GM21786 (cell line): ENCODE measurements at regions not wholly inside any gene's neighbourhood (a gene's known extent, or its start where the extent isn't known, plus 50 kb on each side); places are given as distances from the start of the nearest gene placed in this dataset.

Experiments used
- ATAC-seq: cut with Tn5 transposase; IDR thresholded peaks from one replicate; pipeline ENCODE4 v1.9.1; 2021; ENCODE audit not compliant: unreplicated experiment

DNA sequence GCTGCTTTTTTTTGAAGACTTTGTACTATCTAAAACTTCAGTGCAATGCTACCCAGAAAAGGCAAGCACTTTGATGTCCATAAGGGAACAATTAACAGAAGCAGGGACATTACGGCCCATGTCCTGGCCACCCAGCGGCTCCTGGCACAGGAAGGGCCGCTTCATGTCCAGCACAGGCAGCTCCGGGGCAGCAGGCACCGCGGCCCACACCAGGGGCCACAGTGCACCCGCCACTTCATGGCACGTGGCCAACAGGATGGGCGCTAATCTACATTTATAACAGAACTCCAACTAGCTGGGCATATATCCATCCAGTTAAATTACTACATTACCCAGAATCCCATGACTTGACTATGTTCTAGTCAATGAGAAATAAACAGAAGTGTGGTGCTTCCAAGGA, 198.2 kb upstream of the ID4 start:
- ATAC-seq = no peak

- no peak for ATAC-seq
Observed at GRCh38 chr6:19643287-19643686, 193.9 kb upstream of the ID4 start.

GRCh38 chr6:19643713-19644112, 193.5 kb upstream of the ID4 start:
- no peak for ATAC-seq

DNA sequence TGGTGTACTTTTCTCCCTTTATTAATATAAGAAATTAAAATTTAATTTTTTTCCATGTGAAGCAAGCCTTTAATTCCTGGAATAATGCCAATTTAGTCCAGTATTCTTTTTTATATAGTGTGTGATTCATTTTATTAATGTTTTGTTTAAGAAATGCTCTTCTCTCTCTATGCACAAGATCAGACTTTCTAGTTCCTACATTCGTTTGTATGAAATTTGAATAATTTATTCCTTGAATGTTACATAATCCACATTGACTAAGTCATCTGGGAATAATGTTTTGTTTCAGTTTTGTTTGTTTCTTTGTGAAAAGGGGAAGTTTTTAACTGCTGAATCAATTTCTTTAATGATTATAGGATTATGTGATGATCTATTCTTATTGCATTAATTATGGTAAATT, 181.4 kb upstream of the ID4 start:
- ATAC-seq = no peak

- no peak for ATAC-seq
Observed at GRCh38 chr6:19660123-19660910, 176.9 kb upstream of the ID4 start.

DNA sequence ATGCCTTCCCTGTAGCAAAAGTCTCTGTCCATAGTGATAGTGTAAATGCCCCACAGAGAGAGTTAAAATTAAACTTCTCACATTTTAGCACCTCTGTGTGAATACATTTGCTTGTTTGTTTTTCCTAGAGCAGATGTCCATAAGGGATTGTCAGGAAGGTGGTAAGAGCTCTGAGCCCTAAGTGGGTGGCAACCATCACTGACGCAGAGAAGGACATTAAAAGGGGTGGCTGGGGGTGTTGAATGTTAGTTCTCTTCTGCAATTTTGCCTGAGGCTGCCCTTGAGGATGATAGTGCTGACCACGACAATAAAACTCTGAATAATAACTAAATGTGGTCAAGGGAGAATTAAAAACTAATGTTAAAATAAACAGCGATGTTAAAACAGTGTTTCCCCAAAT, 174.3 kb upstream of the ID4 start:
- no peak for ATAC-seq

DNA sequence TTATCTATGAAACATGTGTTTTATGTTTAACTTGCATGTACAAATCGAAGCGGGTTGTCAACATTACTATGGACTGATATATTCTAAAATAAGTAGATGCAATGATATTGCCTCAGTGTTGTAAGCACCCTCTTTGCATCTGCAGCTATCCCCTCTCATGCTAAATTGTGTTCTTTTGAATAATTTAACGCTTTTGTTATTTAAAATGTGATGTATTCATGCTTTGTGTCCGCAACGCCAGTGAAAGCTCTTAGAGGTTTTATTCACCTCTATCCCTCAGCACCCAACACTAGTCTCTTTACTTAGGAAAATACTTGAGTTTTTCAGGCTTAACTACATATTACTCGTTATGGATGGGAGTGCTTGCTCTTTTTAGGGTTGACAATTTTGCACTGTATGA, 173.7 kb upstream of the ID4 start:
- no peak for ATAC-seq

DNA sequence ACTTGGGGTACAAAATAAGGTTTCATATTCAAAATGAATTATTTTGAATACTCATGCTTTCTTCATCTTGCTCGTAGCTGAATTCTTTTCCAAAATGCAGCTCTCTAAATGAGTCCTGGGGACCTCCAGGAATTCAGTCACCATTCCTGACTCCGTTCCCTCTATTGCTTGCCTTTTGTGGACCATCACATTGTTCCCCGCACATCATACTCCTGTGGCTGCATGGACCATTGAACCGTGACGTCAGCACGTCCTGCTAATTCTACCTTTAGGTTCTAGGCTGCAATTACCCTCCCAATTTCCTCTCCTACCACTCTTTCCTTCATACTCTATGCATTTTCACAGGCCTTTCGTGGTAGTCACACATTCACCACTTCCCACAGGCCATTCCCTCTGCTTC, 173.1 kb upstream of the ID4 start:
- no peak for ATAC-seq

- ATAC-seq = no peak
Observed at GRCh38 chr6:19664878-19665612, 172.1 kb upstream of the ID4 start.

- no peak for ATAC-seq
Observed at GRCh38 chr6:19665613-19665909, 171.6 kb upstream of the ID4 start.

- no peak for ATAC-seq
Observed at GRCh38 chr6:19668710-19669109, 168.5 kb upstream of the ID4 start.

DNA sequence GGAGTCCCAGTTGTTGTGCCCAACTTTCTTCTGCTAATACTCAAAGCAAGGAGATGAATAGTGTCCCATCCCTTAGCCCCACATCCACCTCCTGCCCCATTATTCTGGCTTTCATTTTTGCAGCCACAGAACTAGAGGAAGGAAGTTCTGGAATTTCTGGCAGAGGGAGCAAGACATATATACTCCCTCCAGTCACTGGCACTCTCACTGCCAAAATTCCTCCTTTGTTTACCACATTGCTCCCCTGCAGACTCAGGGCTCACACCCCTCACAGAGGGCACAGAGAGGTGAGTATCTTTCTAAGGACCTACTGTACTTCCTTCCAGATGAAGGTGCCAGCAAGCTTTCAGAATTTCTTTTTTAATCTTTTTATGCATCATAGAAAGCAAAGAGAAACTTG, 168.0 kb upstream of the ID4 start:
- ATAC-seq = no peak

DNA sequence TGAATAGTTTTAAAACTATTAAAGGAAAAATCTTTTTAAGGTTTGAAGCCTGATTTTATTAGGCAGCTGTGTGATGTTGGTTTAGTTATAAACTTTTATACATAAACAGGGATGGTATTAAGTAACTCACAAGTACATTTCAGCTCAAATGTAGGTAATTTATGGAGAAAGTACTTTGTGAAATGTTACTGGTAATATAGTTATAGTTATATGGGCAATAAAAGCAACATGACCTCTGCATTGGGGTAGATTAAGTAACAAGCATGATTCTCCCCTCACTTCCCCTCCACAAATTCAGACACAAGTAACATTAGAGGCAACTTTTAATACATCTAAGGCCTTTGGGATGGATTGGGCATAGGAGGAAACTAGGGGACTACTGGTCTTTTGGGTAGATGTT, 154.3 kb upstream of the ID4 start:
- no peak for ATAC-seq

GRCh38 chr6:19690325-19691075, 146.7 kb upstream of the ID4 start:
- no peak for ATAC-seq

DNA sequence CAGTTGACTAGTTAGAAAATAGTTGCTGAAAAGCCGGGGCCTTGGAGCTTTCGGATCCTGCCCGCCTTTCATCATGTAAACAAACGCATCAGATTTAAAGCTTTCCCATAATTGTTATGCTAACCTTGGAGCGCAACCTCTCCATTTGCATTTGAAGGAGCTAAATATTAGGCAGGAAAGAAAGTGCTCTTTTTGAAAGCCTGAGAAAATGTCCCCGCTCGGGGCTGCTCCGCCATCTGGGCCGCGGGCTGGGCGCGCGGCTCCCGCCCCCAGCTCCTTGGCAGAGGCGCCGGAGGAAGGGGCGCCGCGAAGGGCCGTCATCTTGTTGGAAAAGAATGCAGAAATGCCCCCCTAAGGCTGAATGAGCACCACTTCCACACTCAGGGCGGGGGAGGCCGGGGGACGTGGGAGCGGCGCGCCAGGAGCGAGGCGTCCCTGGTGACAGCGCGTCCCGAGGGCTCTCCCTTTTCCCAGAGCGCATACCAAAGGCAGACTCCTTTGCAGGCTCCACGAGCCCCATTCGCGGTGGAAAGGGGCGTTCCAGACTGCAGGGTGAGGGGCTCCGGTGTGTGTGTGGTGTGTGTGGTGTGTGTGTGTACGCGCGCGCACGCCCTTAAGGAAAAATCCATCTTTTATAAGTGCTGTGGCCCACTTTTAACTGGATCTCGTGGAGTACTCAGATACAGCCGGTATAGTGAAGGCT, 145.6 kb upstream of the ID4 start:
- no peak for ATAC-seq

DNA sequence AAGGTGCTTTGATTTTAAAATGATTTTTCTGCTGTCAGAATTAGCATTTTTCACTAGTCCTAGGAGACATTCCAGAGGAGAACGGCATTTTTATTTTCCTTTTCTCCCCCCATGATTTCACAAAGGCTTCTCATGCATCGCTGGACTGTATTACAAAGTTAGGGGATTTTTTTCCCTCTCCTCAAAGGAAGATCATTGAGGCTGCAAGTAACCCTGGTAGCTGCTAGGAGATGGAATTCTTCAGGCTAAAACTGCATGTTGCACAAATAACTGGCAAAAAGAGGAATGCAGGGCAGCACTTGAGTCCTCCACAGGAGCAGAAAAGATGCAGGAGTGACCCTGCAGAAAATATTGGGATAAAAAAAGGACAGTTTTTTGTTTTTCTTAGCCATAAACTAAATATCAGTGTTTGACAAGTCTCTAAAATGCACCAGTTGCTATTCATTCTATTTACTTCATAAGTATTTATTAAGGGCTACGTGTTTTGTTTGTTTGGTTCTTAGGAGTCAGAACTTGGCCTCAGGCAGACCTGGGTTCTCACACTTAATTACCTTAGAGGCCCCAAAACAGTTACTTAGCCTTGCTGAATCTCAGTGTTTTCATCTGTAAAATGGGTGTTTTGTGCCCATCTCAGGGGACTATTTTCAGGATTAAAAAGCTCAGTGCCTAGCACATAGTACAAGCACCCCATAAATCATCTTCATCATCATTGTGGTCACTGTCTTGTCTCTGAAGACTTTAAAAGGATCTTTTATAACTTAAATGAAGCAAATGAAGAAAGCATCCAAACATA, 144.5 kb upstream of the ID4 start:
- no peak for ATAC-seq

DNA sequence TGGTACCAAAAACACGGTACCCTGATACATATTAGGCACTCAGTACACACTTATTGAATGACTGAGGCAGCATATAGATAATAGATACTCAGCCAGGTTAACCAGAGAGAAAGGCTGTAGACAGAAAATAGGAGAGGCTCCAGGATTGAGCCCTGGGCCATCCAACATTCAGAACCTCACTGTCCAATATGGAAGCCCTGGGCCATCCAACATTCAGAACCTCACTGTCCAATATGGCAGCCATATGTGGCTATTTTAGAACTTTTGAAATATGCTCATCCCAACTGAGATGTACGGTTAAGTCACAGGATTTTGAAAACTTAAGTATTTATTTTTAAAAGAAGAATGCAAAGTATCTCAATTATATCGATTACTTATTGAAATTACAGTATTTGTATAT, 142.5 kb upstream of the ID4 start:
- no peak for ATAC-seq

DNA sequence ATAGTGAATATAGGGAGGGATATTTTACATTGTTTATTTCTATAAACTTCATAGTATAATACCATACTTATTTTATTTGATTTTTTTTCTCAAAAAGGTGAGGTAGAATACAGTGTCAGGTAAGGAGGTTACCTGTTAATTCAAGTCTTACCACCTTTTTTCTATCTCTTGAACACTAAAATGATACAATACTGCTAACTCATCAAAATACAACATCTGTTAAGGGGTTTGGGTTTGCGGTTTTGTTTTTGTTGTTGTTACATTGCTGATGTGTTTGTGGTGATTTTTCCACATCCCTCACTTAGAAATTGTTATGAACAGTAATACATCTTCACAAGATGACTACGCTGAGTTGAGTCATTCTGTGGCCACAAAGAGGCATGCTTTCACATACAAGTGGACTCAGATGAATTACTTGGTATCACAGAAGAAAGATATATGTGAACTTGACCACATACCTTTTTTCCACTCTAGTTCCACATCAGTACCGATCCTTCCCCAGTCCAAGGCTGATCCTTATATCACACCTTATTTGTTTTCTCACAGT, 139.4 kb upstream of the ID4 start:
- ATAC-seq = no peak

- no peak for ATAC-seq
Observed at GRCh38 chr6:19699932-19700331, 137.2 kb upstream of the ID4 start.

- no peak for ATAC-seq
Observed at GRCh38 chr6:19705606-19706005, 131.6 kb upstream of the ID4 start.
